Stomach (tissue), 8 donors: ENCODE measurements at regions not wholly inside any gene's neighbourhood (a gene's known extent, or its start where the extent isn't known, plus 50 kb on each side); places are given as distances from the start of the nearest gene placed in this dataset.
A peak's percentile ranks its signal among the peaks of the same experiment; 100 is the strongest.

Experiments used
- DNase-seq, 2 donors: peaks; one replicate each; pipeline versions ENCODE4 v3.0.0 to v3.0.0-alpha.2; 2013 to 2019
- H3K27ac ChIP-seq, 5 donors: fragments of 200-600 bp in 4 of 5; sonication (generic) in 4 of 5; one replicate each; pipeline ENCODE4 v1.5.1; 2013 to 2019; ENCODE audit warnings: mild to moderate bottlenecking in 1 of 5, moderate library complexity in 1 of 5
- H3K27me3 ChIP-seq, 3 donors: fragments of 200-600 bp; sonication (generic); one replicate each; pipeline ENCODE4 v1.5.1; 2017 to 2019; ENCODE audit warnings: mixed run types in 1 of 3
- H3K36me3 ChIP-seq, 4 donors: fragments of 200-600 bp; sonication (generic); 1 replicate in 3 of 4; 2 replicates in 1 of 4; pipeline ENCODE4 v1.5.1; 2016 to 2019
- H3K4me1 ChIP-seq, 4 donors: fragments of 200-600 bp; sonication (generic); one replicate each; pipeline ENCODE4 v1.5.1; 2016 to 2019
- H3K4me3 ChIP-seq, 4 donors: fragments of 200-600 bp; sonication (generic) in 3 of 4; one replicate each; pipeline ENCODE4 v1.5.1; 2016 to 2019; ENCODE audit warnings: mild to moderate bottlenecking in 1 of 4
- H3K9me3 ChIP-seq, 4 donors: fragments of 200-600 bp; sonication (generic); one replicate each; pipeline ENCODE4 v1.5.1; 2016 to 2019
- EP300 ChIP-seq: sonication (generic); formaldehyde crosslinking; IDR thresholded peaks from one replicate; pipeline ENCODE4 v1.6.1; 2017; ENCODE audit warnings: antibody characterized with exemption
- POLR2A ChIP-seq, 4 donors: fragments of 450-650 bp; IDR thresholded peaks; one replicate each; pipeline ENCODE4 v1.6.1; 2016; ENCODE audit warnings: antibody characterized with exemption in 4 of 4, control low read depth in 2 of 4, mild to moderate bottlenecking in 1 of 4, moderate library complexity in 1 of 4
- POLR2AphosphoS5 ChIP-seq, 3 donors: sonication (generic); formaldehyde crosslinking; IDR thresholded peaks; one replicate each; pipeline ENCODE4 v1.6.1; 2016; ENCODE audit warnings: antibody characterized with exemption in 3 of 3
- WGBS, 5 donors: extraction: QIAGEN DNeasy Blood & Tissue Kit in 3 of 5; methylation state at CpG; one replicate each; pipeline versions ENCODE4 v1.1.5 to v1.1.7; 2013 to 2018; 5-methylcytosine and 5-hydroxymethylcytosine counted together
- intact Hi-C: fragments of 100-400 bp; cut with DNase I; formaldehyde crosslinking; loops from one replicate; pipeline ENCODE4 v1.15.1; 2023; ENCODE audit warnings: low total_unique reads
- TF ChIP-seq, protein P1 (sequence below), 7 experiments: fragments of 450-650 bp in 4 of 7; fragments of 200-600 bp in 3 of 7; sonication (generic) in 3 of 7; IDR thresholded peaks; one replicate each; pipeline ENCODE4 v1.5.1; 2016 to 2019; ENCODE audit warnings: antibody characterized with exemption in 7 of 7, control low read depth in 2 of 7, mild to moderate bottlenecking in 1 of 7
- donor health status: healthy with polysubstance abuse.
- donor health status: Bipolar disorder and iron deficiency.
- donor health status: healthy.

DNA sequence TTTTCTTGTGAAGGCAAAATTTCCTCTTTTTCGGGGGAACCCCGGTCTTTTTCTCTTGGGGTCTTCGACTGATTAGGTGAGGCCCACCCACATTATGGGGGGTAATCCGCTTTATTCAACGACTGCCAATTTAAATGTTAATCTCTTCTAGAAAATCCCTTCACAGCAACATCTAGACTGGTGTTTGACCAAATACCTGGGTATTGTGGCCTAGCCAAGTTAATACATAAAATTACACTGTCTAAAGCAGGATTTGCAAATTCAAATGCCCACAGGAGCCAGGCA, 170.0 kb upstream of the FOXN3 start:
- Histone ChIP-seq H3K36me3 (peaks cover 0 to 10% (median 0%) of the 10 kb centered on the region in 4 donors), H3K4me1 (peaks cover 0 to 34% (median 19%) of the 10 kb centered on the region in 4 donors), H3K27ac (no peak overlapping the region), H3K27me3 (no peaks in the 10 kb centered on the region), H3K9me3 (no peaks in the 10 kb centered on the region), H3K4me3 (no peak overlapping the region)
- 93 to 98% (median 96%) methylated on average over 5 of the region's 5 CpGs for WGBS, 5 donors
- intact Hi-C loops, result no loop called here
- no peak for DNase-seq
- TF ChIP-seq POLR2AphosphoS5 (IDR thresholded peaks at IDR 0.05) (no peak), POLR2A (IDR thresholded peaks at IDR 0.05) (no peak), EP300 (no peak)
- TF ChIP-seq, protein P1, sequence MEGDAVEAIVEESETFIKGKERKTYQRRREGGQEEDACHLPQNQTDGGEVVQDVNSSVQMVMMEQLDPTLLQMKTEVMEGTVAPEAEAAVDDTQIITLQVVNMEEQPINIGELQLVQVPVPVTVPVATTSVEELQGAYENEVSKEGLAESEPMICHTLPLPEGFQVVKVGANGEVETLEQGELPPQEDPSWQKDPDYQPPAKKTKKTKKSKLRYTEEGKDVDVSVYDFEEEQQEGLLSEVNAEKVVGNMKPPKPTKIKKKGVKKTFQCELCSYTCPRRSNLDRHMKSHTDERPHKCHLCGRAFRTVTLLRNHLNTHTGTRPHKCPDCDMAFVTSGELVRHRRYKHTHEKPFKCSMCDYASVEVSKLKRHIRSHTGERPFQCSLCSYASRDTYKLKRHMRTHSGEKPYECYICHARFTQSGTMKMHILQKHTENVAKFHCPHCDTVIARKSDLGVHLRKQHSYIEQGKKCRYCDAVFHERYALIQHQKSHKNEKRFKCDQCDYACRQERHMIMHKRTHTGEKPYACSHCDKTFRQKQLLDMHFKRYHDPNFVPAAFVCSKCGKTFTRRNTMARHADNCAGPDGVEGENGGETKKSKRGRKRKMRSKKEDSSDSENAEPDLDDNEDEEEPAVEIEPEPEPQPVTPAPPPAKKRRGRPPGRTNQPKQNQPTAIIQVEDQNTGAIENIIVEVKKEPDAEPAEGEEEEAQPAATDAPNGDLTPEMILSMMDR (IDR thresholded peaks at IDR 0.05), result no peak

DNA sequence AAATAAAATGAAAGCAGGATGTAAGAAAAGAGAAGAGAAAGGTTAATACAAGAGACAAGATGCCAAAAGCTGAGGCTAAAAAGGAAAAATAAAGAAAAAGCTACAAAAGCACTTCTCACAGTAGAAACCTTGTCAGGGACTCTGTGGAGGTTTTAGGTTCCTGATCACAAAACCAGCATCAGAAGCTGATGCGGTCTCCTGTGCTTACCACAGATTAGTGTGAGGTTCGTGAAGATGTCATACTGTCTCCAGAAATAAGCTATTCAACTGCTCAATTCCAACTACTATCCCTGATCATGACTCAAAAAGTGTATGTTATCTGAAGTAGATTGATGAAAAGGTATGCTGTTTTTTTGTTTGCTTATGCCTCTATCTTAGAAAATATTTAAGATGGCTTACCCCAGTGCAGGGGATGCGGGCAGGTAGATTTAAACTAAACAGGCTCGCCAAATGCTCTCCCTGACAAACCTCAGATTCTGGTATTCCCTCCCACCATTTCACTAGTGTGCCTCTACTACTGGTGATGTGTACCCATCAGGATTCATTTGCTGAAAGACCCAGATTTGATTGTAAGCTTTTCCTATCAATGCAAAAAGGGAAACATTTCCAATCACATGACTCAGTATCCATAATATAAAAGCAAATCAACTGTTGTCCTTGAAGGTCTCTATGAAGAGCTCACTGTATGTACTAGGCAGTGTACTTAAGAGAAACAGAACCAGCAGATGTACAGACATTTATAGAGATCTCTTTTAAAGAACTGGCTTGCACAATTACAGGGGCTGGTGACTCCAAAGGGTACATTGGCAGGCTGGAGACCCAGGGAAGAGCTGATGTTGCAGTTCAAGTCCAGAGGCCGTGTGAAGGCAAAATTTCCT, 169.5 kb upstream of the FOXN3 start:
- H3K36me3 ChIP-seq, result peaks cover 0 to 8% (median 2%) of the 10 kb centered on the region in 4 donors
- no peaks in the 10 kb centered on the region for H3K27me3 ChIP-seq
- no peak for TF ChIP-seq POLR2A (IDR thresholded peaks at IDR 0.05)
- TF ChIP-seq, protein P1 (IDR thresholded peaks at IDR 0.05), result no peak
- no peak overlapping the region for H3K4me3 ChIP-seq
- H3K27ac ChIP-seq, result no peak overlapping the region
- intact Hi-C loops, result no loop called here
- H3K9me3 ChIP-seq, result no peaks in the 10 kb centered on the region
- peaks cover 0 to 34% (median 19%) of the 10 kb centered on the region in 4 donors for H3K4me1 ChIP-seq
- no peak for DNase-seq
- 83 to 93% (median 85%) methylated on average over 5 of the region's 5 CpGs for WGBS, 5 donors

DNA sequence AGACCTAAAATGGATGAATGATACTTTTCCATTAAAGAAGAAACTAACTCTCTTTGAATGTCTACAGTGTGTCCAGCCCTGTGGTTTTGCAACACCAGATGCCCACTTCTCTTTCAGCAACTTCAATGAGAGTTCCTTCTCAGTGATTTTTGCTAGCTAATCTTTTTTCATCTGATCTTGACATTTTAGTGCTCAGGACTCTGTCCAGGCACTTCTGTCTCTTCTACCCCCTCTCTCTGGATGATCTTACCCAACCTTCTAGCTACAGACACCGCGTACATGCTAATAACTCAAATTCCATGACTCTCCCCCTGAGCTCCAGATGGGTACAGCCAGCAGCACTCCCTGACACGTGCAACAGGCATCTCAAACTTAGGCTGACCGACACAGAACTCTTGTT, 161.1 kb upstream of the FOXN3 start:
- Histone ChIP-seq H3K4me3 (no peak overlapping the region), H3K36me3 (peaks cover 0 to 17% (median 11%) of the 10 kb centered on the region in 4 donors), H3K27ac (peak overlapping the region in 2 of 5 donors; percentile 18), H3K4me1 (peaks cover 14 to 55% (median 38%) of the 10 kb centered on the region in 4 donors), H3K9me3 (no peaks in the 10 kb centered on the region), H3K27me3 (no peaks in the 10 kb centered on the region)
- 69 to 84% (median 79%) methylated on average over 4 of the region's 4 CpGs for WGBS, 5 donors
- intact Hi-C loops, result no loop called here
- DNase-seq, result peak in 1 of 2 donors; percentile 20
- TF ChIP-seq POLR2AphosphoS5 (IDR thresholded peaks at IDR 0.05) (no peak), EP300 (no peak), POLR2A (IDR thresholded peaks at IDR 0.05) (no peak)
- TF ChIP-seq, protein P1 (IDR thresholded peaks at IDR 0.05), result no peak

DNA sequence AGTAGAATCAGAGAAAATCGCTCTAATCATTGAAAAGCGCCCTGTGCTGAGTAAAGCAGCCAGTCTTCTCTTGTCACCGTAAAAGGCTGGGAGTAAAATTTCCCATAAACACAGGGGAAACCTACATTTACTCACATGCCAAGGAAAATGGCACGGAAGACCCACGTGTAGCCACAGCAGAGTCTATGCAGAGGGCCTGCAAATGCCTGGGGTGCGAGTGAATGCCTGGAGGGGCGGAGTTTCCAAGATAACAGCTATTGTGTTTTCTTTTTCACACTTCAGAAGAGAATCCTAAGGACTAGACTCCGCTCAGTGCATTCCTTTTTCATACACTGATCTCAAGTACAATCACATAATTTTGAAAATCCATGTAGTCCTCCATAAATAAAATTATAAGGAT, 159.9 kb upstream of the FOXN3 start:
- 35 to 58% (median 50%) methylated on average over 8 of the region's 8 CpGs for WGBS, 5 donors
- DNase-seq, result peak in 1 of 2 donors; percentile 17
- H3K27ac ChIP-seq, result peak overlapping the region in 2 of 5 donors; percentile 25 to 40
- peaks cover 21 to 66% (median 46%) of the 10 kb centered on the region in 4 donors for H3K4me1 ChIP-seq
- intact Hi-C loops, result no loop called here
- TF ChIP-seq POLR2AphosphoS5 (IDR thresholded peaks at IDR 0.05), result no peak
- TF ChIP-seq EP300, result no peak
- TF ChIP-seq, protein P1 (IDR thresholded peaks at IDR 0.05), result no peak
- no peak for TF ChIP-seq POLR2A (IDR thresholded peaks at IDR 0.05)
- H3K4me3 ChIP-seq, result no peak overlapping the region
- H3K9me3 ChIP-seq, result no peaks in the 10 kb centered on the region
- H3K36me3 ChIP-seq, result peaks cover 0 to 17% (median 11%) of the 10 kb centered on the region in 4 donors
- H3K27me3 ChIP-seq, result no peaks in the 10 kb centered on the region
